ENCODE measurements at regions not wholly inside any gene's neighbourhood (a gene's known extent, or its start where the extent isn't known, plus 50 kb on each side); places are given as distances from the start of the nearest gene placed in this dataset.

- H3K36me3 ChIP-seq (ENCODE audit: control insufficient read depth in 4 of 4, insufficient read depth in 3 of 4, low read depth in 1 of 4, low read length in 3 of 4) = no peaks in the 10 kb centered on the region
- no peaks in the 10 kb centered on the region for H3K4me1 ChIP-seq (ENCODE audit: control insufficient read depth in 4 of 4, insufficient read depth in 4 of 4, low read length in 3 of 4)
- DNase-seq (ENCODE audit: low spot score) = no peak
- H3K4me3 ChIP-seq (ENCODE audit: low read depth in 1 of 3, low read length in 3 of 3) = no peak overlapping the region
- no peak overlapping the region for H3K9ac ChIP-seq (ENCODE audit: low read depth in 1 of 2, low read length in 2 of 2)
- H3K27me3 ChIP-seq (ENCODE audit: control insufficient read depth in 4 of 4, insufficient read depth in 4 of 4, low read length in 3 of 4) = no peaks in the 10 kb centered on the region
- no peak overlapping the region for H3K27ac ChIP-seq (ENCODE audit: low read depth in 1 of 2, low read length in 2 of 2)
- TF ChIP-seq SP1 (IDR thresholded peaks at IDR 0.05) (no peak), CTCF (IDR thresholded peaks at IDR 0.05; ENCODE audit: low read depth, low read length, missing input control) (no peak), ZBTB33 (IDR thresholded peaks at IDR 0.05) (no peak), EGR1 (IDR thresholded peaks at IDR 0.05; ENCODE audit: low read depth in 2 of 2) (no peak), YY1 (IDR thresholded peaks at IDR 0.05) (no peak), FOXA2 (IDR thresholded peaks at IDR 0.05) (no peak), GABPA (IDR thresholded peaks at IDR 0.05 in 1 of 2, conservative IDR thresholded peaks at IDR 0.05 in 1 of 2) (no peak), HNF4A (conservative IDR thresholded peaks at IDR 0.05) (no peak), RAD21 (IDR thresholded peaks at IDR 0.05) (no peak), MAX (IDR thresholded peaks at IDR 0.05) (no peak), ATF3 (IDR thresholded peaks at IDR 0.05) (no peak), TAF1 (conservative IDR thresholded peaks at IDR 0.05) (no peak), FOXA1 (IDR thresholded peaks at IDR 0.05) (no peak), HNF4G (IDR thresholded peaks at IDR 0.05) (no peak), JUND (IDR thresholded peaks at IDR 0.05) (no peak)
- 56% methylated on average over 5 of the region's 5 CpGs for WGBS
- H3K9me3 ChIP-seq (ENCODE audit: control insufficient read depth in 4 of 4, low read length in 3 of 4) = no peaks in the 10 kb centered on the region
These were observed 456.6 kb upstream of the ID2 start for GRCh38 chr2:8225266-8225665.

- H3K27ac ChIP-seq (ENCODE audit: low read depth in 1 of 2, low read length in 2 of 2) = no peak overlapping the region
- H3K4me3 ChIP-seq (ENCODE audit: low read depth in 1 of 3, low read length in 3 of 3) = no peak overlapping the region
- TF ChIP-seq FOXA2 (IDR thresholded peaks at IDR 0.05) (no peak), TAF1 (conservative IDR thresholded peaks at IDR 0.05) (no peak), ATF3 (IDR thresholded peaks at IDR 0.05) (no peak), RAD21 (IDR thresholded peaks at IDR 0.05) (no peak), SP1 (IDR thresholded peaks at IDR 0.05) (no peak), RXRA (IDR thresholded peaks at IDR 0.05) (no peak), JUND (IDR thresholded peaks at IDR 0.05) (no peak), HNF4G (IDR thresholded peaks at IDR 0.05) (no peak), EGR1 (IDR thresholded peaks at IDR 0.05; ENCODE audit: low read depth in 2 of 2) (no peak), YY1 (IDR thresholded peaks at IDR 0.05) (no peak), MAX (IDR thresholded peaks at IDR 0.05) (no peak), NR2F2 (IDR thresholded peaks at IDR 0.05) (no peak), FOXA1 (IDR thresholded peaks at IDR 0.05) (no peak), REST (IDR thresholded peaks at IDR 0.05) (no peak)
- DNase-seq (ENCODE audit: low spot score) = no peak
- no peaks in the 10 kb centered on the region for H3K9me3 ChIP-seq (ENCODE audit: control insufficient read depth in 4 of 4, low read length in 3 of 4)
- H3K27me3 ChIP-seq (ENCODE audit: control insufficient read depth in 4 of 4, insufficient read depth in 4 of 4, low read length in 3 of 4) = no peaks in the 10 kb centered on the region
- 92% methylated on average over 6 of the region's 6 CpGs for WGBS
- no peaks in the 10 kb centered on the region for H3K36me3 ChIP-seq (ENCODE audit: control insufficient read depth in 4 of 4, insufficient read depth in 3 of 4, low read depth in 1 of 4, low read length in 3 of 4)
- no peak overlapping the region for H3K9ac ChIP-seq (ENCODE audit: low read depth in 1 of 2, low read length in 2 of 2)
- no peaks in the 10 kb centered on the region for H3K4me1 ChIP-seq (ENCODE audit: control insufficient read depth in 4 of 4, insufficient read depth in 4 of 4, low read length in 3 of 4)
These were observed 456.1 kb upstream of the ID2 start for GRCh38 chr2:8225798-8226197.
